CD4-positive, alpha-beta T cell (primary cell): ENCODE measurements at regions not wholly inside any gene's neighbourhood (a gene's known extent, or its start where the extent isn't known, plus 50 kb on each side); places are given as distances from the start of the nearest gene placed in this dataset.

ENCODE experiments used
- ATAC-seq: fragments of 200-7000 bp; cut with Tn5 transposase; one replicate; pipeline ENCODE4 v1.10.0; 2022; ENCODE audit warnings: mild to moderate bottlenecking; ENCODE audit not compliant: poor library complexity
- CTCF ChIA-PET: fragments of 350-600 bp; sonication (Branson Sonifier 250); formaldehyde crosslinking; loops from one replicate; lab custom pipeline; 2021; ENCODE audit warnings: antibody characterized with exemption, inconsistent platforms; lab: Charles Lee
- POLR2A ChIA-PET: fragments of 350-600 bp; sonication (Branson Sonifier 250); formaldehyde crosslinking; loops from one replicate; lab custom pipeline; 2021; ENCODE audit warnings: antibody characterized with exemption, inconsistent platforms; lab: Charles Lee
- DNase-seq, 14 experiments: peaks; one replicate each; pipeline ENCODE4 v3.0.0-alpha.2; 2013 to 2020; ENCODE audit warnings: mixed read lengths in 2 of 14
- H3K27ac ChIP-seq, 2 donors: one replicate each; pipeline versions ENCODE4 v1.5.1 to v1.7.0; 2013; ENCODE audit warnings: low read length in 2 of 2, low read depth in 1 of 2, mild to moderate bottlenecking in 1 of 2
- H3K27me3 ChIP-seq, 2 experiments: 1 replicate in 1 of 2; 2 replicates in 1 of 2; pipeline versions ENCODE4 v1.6.1 to v1.7.0; 2013; ENCODE audit warnings: low read length in 2 of 2, control low read depth in 1 of 2, mild to moderate bottlenecking in 1 of 2, moderate library complexity in 1 of 2; ENCODE audit not compliant: insufficient read depth in 2 of 2, control insufficient read depth in 1 of 2
- H3K36me3 ChIP-seq: one replicate; pipeline ENCODE4 v1.6.1; 2013; ENCODE audit warnings: low read length, control low read depth; ENCODE audit not compliant: insufficient read depth
- H3K4me1 ChIP-seq: one replicate; pipeline ENCODE4 v1.6.1; 2013; ENCODE audit warnings: low read length, control low read depth; ENCODE audit not compliant: insufficient read depth
- H3K4me3 ChIP-seq: one replicate; pipeline ENCODE4 v1.5.1; 2013; ENCODE audit warnings: mild to moderate bottlenecking, low read length, moderate library complexity
- H3K9me3 ChIP-seq, 2 experiments: 1 replicate in 1 of 2; 2 replicates in 1 of 2; pipeline versions ENCODE4 v1.6.1 to v1.7.0; 2013; ENCODE audit warnings: low read length in 2 of 2, mild to moderate bottlenecking in 2 of 2, control low read depth in 1 of 2, moderate library complexity in 1 of 2; ENCODE audit not compliant: control insufficient read depth in 1 of 2, insufficient read depth in 1 of 2
- H3K27ac Mint-ChIP-seq: one replicate; pipeline ENCODE4 v1.8.0; 2020; ENCODE audit warnings: mixed read lengths
- H3K27me3 Mint-ChIP-seq: one replicate; pipeline ENCODE4 v1.8.0; 2021; ENCODE audit warnings: mixed read lengths
- H3K36me3 Mint-ChIP-seq: one replicate; pipeline ENCODE4 v1.8.0; 2021; ENCODE audit warnings: low read depth, mixed read lengths
- H3K4me1 Mint-ChIP-seq: one replicate; pipeline ENCODE4 v1.8.0; 2021; ENCODE audit warnings: low read depth, mixed read lengths
- H3K4me3 Mint-ChIP-seq: one replicate; pipeline ENCODE4 v1.8.0; 2020; ENCODE audit warnings: mild to moderate bottlenecking, mixed read lengths
- H3K9me3 Mint-ChIP-seq: one replicate; pipeline ENCODE4 v1.8.0; 2020; ENCODE audit warnings: mixed read lengths
- intact Hi-C, 2 experiments: fragments of 100-400 bp; cut with DNase I in 1 of 2; cut with micrococcal nuclease in 1 of 2; formaldehyde crosslinking; loops; one replicate each; pipeline versions ENCODE4 v1.15.1 to v1.9.0; 2023 to 2025; cut with DNase I, micrococcal nuclease
- TF ChIP-seq, protein P1 (sequence below): fragments of 200-600 bp; IDR thresholded peaks from one replicate; pipeline ENCODE4 v1.8.0; 2022; ENCODE audit warnings: antibody characterized with exemption, mild to moderate bottlenecking

DNA sequence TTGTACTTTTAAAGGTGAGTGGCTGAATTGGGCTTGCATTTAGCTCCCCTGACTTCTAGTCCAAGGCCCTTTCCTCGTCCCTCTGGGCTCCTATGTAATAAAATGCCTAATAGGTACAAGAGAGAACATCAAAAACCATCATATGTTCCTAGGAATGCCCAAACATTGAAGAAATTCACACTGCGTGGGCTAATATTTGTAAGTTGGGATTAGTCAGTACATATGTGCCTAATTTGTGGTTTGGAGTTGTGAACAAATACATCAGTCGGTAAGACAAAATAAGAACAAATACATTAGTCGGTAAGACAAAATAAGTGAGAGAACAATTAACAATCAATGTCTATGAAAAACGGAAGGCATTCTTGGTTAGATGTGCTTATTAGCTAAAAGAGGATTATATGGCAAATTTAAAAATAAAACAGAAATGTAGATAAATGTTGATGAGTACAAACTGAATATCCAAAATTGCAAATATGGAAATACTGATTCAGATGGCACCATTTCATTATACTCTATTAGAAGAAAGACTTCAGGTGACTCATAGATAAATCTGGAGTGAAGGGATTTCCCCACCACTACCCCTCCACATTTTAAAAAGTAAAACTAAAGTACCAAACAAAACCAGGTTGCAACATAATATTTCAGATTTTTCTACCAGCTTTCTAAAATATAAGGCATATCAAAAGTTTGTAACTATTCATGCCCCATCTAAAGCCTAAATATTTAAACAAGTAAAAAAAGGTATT lies 325.4 kb downstream of the ZEB2 start:
- DNase-seq: no peak
- Mint-ChIP-seq H3K4me3 (no peak overlapping the region), H3K9me3 (no peaks in the 10 kb centered on the region), H3K36me3 (no peaks in the 10 kb centered on the region), H3K27me3 (no peaks in the 10 kb centered on the region), H3K27ac (no peak overlapping the region), H3K4me1 (no peaks in the 10 kb centered on the region)
- ChIA-PET CTCF (no interaction called here), POLR2A (no interaction called here)
- no peak for ATAC-seq
- no peaks in the 10 kb centered on the region for H3K27me3 ChIP-seq
- TF ChIP-seq, protein P1, sequence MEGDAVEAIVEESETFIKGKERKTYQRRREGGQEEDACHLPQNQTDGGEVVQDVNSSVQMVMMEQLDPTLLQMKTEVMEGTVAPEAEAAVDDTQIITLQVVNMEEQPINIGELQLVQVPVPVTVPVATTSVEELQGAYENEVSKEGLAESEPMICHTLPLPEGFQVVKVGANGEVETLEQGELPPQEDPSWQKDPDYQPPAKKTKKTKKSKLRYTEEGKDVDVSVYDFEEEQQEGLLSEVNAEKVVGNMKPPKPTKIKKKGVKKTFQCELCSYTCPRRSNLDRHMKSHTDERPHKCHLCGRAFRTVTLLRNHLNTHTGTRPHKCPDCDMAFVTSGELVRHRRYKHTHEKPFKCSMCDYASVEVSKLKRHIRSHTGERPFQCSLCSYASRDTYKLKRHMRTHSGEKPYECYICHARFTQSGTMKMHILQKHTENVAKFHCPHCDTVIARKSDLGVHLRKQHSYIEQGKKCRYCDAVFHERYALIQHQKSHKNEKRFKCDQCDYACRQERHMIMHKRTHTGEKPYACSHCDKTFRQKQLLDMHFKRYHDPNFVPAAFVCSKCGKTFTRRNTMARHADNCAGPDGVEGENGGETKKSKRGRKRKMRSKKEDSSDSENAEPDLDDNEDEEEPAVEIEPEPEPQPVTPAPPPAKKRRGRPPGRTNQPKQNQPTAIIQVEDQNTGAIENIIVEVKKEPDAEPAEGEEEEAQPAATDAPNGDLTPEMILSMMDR: no peak
- H3K36me3 ChIP-seq: no peaks in the 10 kb centered on the region
- H3K4me1 ChIP-seq: no peaks in the 10 kb centered on the region
- H3K27ac ChIP-seq: no peak overlapping the region
- H3K4me3 ChIP-seq: no peak overlapping the region
- H3K9me3 ChIP-seq: no peaks in the 10 kb centered on the region
- intact Hi-C loops: no loop called here

DNA sequence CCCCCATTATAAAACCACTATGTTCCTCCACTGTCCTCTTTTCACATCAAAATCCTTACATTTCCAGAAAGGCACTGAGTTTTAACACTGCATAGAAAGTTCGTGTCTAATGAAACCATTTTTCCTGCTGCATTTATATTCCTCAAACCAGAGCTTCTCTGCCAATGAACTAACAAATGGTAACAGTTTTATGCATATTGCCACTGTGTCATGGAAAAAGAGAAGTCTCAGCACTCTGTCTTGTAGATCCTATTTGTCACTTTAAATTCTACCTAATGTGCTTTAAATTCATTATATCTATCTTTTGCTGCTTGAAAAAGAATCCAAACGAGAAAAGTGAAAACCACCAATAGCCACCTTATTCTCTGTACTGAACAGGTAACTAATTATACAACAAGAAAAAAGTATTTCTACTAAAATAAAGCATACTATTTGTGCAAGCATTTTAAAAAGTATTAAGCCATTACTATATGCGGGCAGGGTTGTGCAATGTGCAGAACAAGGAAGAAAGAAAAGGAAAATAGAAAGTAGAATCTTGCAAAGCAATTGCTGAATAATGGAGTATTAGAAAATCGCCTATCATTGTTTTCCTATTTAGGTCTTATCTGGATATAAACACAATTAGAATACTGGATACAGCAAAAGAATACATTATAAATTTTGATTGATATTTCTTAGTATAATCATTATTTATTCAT lies 328.9 kb downstream of the ZEB2 start:
- intact Hi-C loops: no loop called here
- Mint-ChIP-seq H3K9me3 (no peaks in the 10 kb centered on the region), H3K27ac (no peak overlapping the region), H3K36me3 (no peaks in the 10 kb centered on the region), H3K27me3 (no peaks in the 10 kb centered on the region), H3K4me1 (no peaks in the 10 kb centered on the region), H3K4me3 (no peak overlapping the region)
- H3K36me3 ChIP-seq: no peaks in the 10 kb centered on the region
- POLR2A ChIA-PET: interaction anchor here (0.7 kb wide), 1 partner anchor 10 kb away, joined by 5 read pairs; no protein-coding TSS in a partner anchor
- ATAC-seq (no peak), DNase-seq (no peak)
- TF ChIP-seq, protein P1: no peak
- no peak overlapping the region for H3K4me3 ChIP-seq
- H3K4me1 ChIP-seq: no peaks in the 10 kb centered on the region
- H3K9me3 ChIP-seq: no peaks in the 10 kb centered on the region
- no peak overlapping the region for H3K27ac ChIP-seq
- CTCF ChIA-PET: no interaction called here
- no peaks in the 10 kb centered on the region for H3K27me3 ChIP-seq

DNA sequence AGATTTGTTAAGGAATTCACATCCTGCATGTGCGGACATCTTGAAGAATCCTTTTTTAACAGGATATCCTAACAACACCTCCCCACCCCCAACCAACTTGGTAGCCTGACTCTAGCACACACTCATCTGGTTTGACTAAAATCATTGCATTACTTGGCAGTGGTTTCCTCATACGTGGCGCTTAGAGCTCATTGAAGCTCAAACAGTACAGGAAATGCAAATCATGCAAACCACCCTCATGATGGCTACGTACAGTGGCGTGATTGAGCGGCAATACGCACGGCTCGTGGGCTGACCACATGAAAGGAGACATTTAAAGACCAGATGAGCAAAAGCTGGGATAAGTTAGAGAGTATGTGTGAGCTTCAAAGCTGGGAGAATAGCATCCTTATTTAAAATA lies 336.2 kb downstream of the ZEB2 start:
- Mint-ChIP-seq H3K27ac (peak overlapping the region; percentile 39), H3K36me3 (no peaks in the 10 kb centered on the region), H3K27me3 (no peaks in the 10 kb centered on the region), H3K4me3 (peak overlapping the region; percentile 70), H3K4me1 (peaks cover 15% of the 10 kb centered on the region), H3K9me3 (no peaks in the 10 kb centered on the region)
- Histone ChIP-seq H3K27ac (no peak overlapping the region), H3K9me3 (no peaks in the 10 kb centered on the region), H3K36me3 (no peaks in the 10 kb centered on the region), H3K4me3 (peak overlapping the region; percentile 36), H3K4me1 (peaks cover 3% of the 10 kb centered on the region), H3K27me3 (no peaks in the 10 kb centered on the region)
- ChIA-PET CTCF (interaction anchor here (1.1 kb wide), 1 partner anchor 17 kb away, joined by 3 read pairs; no protein-coding TSS in a partner anchor), POLR2A (interaction anchor here (0.8 to 1.5 kb wide), 6 partner anchors 15 to 149 kb away, joined by 3 to 6 read pairs (median 4); a partner anchor contains a TSS)
- ATAC-seq: peak; percentile 98
- DNase-seq: peak; percentile 26 to 93 (median 50)
- intact Hi-C loops: loop anchor here in 1 of 2 experiments (5.0 to 10.0 kb wide), 2 partner anchors 149 to 331 kb away; a partner anchor contains a TSS
- TF ChIP-seq, protein P1: no peak
